SK-N-SH (cell line): ENCODE measurements at regions not wholly inside any gene's neighbourhood (a gene's known extent, or its start where the extent isn't known, plus 50 kb on each side); places are given as distances from the start of the nearest gene placed in this dataset.

ENCODE experiments used
- CTCF ChIA-PET: fragments of 300-600, 350-600 bp; formaldehyde crosslinking; extraction: SDS; loops from one replicate; lab custom pipeline; 2021; lab: Yijun Ruan, JAX
- POLR2A ChIA-PET: fragments of 350-600 bp; sonication (Branson Sonifier 250); formaldehyde crosslinking; extraction: SDS; loops from one replicate; lab custom pipeline; 2020; ENCODE audit warnings: antibody characterized with exemption, inconsistent platforms; lab: Yijun Ruan, JAX
- DNase-seq: peaks from one replicate; pipeline ENCODE4 v3.0.0; 2012
- H2AFZ ChIP-seq: fragments of 200-600 bp; sonication (generic); 2 replicates; pipeline ENCODE4 v1.8.1; 2016; ENCODE audit warnings: antibody characterized with exemption, mild to moderate bottlenecking, low read depth
- H3F3A ChIP-seq: fragments of 200-600 bp; sonication (generic); replicated peaks from 2 replicates; pipeline ENCODE3; 2016; ENCODE audit warnings: antibody characterized with exemption, mild to moderate bottlenecking; ENCODE audit not compliant: insufficient read depth
- H3K27ac ChIP-seq, 2 experiments: fragments of 200-500 bp in 1 of 2; fragments of 200-600 bp in 1 of 2; sonication (Bioruptor generic) in 1 of 2; sonication (generic), shearing (Covaris generic) in 1 of 2; 2 replicates each; pipeline versions ENCODE4 v1.5.1 to v1.6.1; 2014 to 2016; ENCODE audit warnings: low read depth in 2 of 2, inconsistent platforms in 1 of 2, low read length in 1 of 2, mild to moderate bottlenecking in 1 of 2, mixed read lengths in 1 of 2
- H3K27me3 ChIP-seq: fragments of 200-600 bp; sonication (generic), shearing (Covaris generic); 2 replicates; pipeline ENCODE4 v1.6.1; 2016; ENCODE audit warnings: mixed run types; ENCODE audit not compliant: insufficient read depth
- H3K36me3 ChIP-seq, 2 experiments: fragments of 200-500 bp in 1 of 2; fragments of 200-600 bp in 1 of 2; sonication (Bioruptor generic) in 1 of 2; sonication (generic) in 1 of 2; replicated peaks in 1 of 2; 2 replicates each; pipeline versions ENCODE3 to v1.5.1; 2014 to 2016; ENCODE audit warnings: low read length in 1 of 2, mild to moderate bottlenecking in 1 of 2; ENCODE audit not compliant: insufficient read depth in 2 of 2, control insufficient read depth in 1 of 2
- H3K4me1 ChIP-seq, 2 experiments: fragments of 200-500 bp in 1 of 2; fragments of 200-600 bp in 1 of 2; sonication (Bioruptor generic) in 1 of 2; sonication (generic), shearing (Covaris generic) in 1 of 2; 2 replicates each; pipeline versions ENCODE4 v1.5.1 to v1.6.1; 2014 to 2016; ENCODE audit warnings: low read depth in 1 of 2, low read length in 1 of 2, mixed run types in 1 of 2; ENCODE audit not compliant: insufficient read depth in 2 of 2, control insufficient read depth in 1 of 2
- H3K4me2 ChIP-seq: fragments of 200-600 bp; sonication (generic), shearing (Covaris generic); 2 replicates; pipeline ENCODE4 v1.6.1; 2017; ENCODE audit warnings: mixed run types
- H3K4me3 ChIP-seq, 2 experiments: fragments of 200-500 bp in 1 of 2; fragments of 200-600 bp in 1 of 2; sonication (Bioruptor generic) in 1 of 2; sonication (generic), shearing (Covaris generic) in 1 of 2; 2 replicates each; pipeline versions ENCODE4 v1.5.1 to v1.8.1; 2014 to 2016; ENCODE audit warnings: low read depth in 2 of 2, inconsistent platforms in 1 of 2, low read length in 1 of 2, mild to moderate bottlenecking in 1 of 2, mixed read lengths in 1 of 2, moderate library complexity in 1 of 2
- H3K79me2 ChIP-seq: fragments of 200-600 bp; sonication (generic); 2 replicates; pipeline ENCODE4 v1.8.1; 2017; ENCODE audit warnings: mild to moderate bottlenecking; ENCODE audit not compliant: insufficient read depth
- H3K9ac ChIP-seq: fragments of 200-600 bp; sonication (generic); 2 replicates; pipeline ENCODE4 v1.6.1; 2017; ENCODE audit warnings: mixed run types
- H3K9me2 ChIP-seq: fragments of 200-600 bp; sonication (generic); 2 replicates; pipeline ENCODE4 v1.6.1; 2017; ENCODE audit warnings: mixed run types
- H3K9me3 ChIP-seq: fragments of 200-600 bp; sonication (generic); 2 replicates; pipeline ENCODE4 v1.6.1; 2017; ENCODE audit warnings: mixed run types, mild to moderate bottlenecking, moderate library complexity
- H4K20me1 ChIP-seq: fragments of 200-600 bp; sonication (generic); 2 replicates; pipeline ENCODE4 v1.6.1; 2017; ENCODE audit warnings: mild to moderate bottlenecking, mixed run types; ENCODE audit not compliant: insufficient read depth
- ELF1 ChIP-seq: IDR thresholded peaks from 2 replicates; pipeline ENCODE4 v1.4.0; 2012
- EP300 ChIP-seq, 2 experiments: IDR thresholded peaks; 2 replicates each; pipeline versions ENCODE4 v1.4.0 to v1.6.1; 2012; ENCODE audit warnings: borderline replicate concordance in 1 of 2, low read depth in 1 of 2, low read length in 1 of 2
- EZH2phosphoT487 ChIP-seq: fragments of 200-600 bp; sonication (generic); IDR thresholded peaks from 2 replicates; pipeline ENCODE4 v1.6.1; 2017; ENCODE audit warnings: low read depth, mixed run types, mild to moderate bottlenecking, antibody characterized with exemption, moderate library complexity, borderline replicate concordance
- FOXJ3 ChIP-seq: sonication (generic); formaldehyde crosslinking; IDR thresholded peaks from 2 replicates; pipeline ENCODE4 v1.5.1; 2020; ENCODE audit warnings: mild to moderate bottlenecking, missing genetic modification reagents
- FOXM1 ChIP-seq: IDR thresholded peaks from 2 replicates; pipeline ENCODE4 v1.4.0; 2012; ENCODE audit warnings: low read depth, mild to moderate bottlenecking
- JUND ChIP-seq: IDR thresholded peaks from 2 replicates; pipeline ENCODE4 v1.4.0; 2012
- MEF2A ChIP-seq: IDR thresholded peaks from 2 replicates; pipeline ENCODE4 v1.4.0; 2012; ENCODE audit warnings: low read depth, borderline replicate concordance
- NFIC ChIP-seq: IDR thresholded peaks from 2 replicates; pipeline ENCODE4 v1.4.0; 2012; ENCODE audit warnings: borderline replicate concordance
- RCOR1 ChIP-seq: fragments of 150-350 bp; IDR thresholded peaks from 2 replicates; pipeline ENCODE4 v1.6.1; 2017; ENCODE audit warnings: antibody characterized with exemption, low read length
- REST ChIP-seq: IDR thresholded peaks from 2 replicates; pipeline ENCODE4 v1.6.1; 2012; ENCODE audit warnings: mild to moderate bottlenecking, low read depth, low read length, moderate library complexity
- RFX5 ChIP-seq: IDR thresholded peaks from 2 replicates; pipeline ENCODE4 v1.6.1; 2012; ENCODE audit warnings: mild to moderate bottlenecking, improper control_type of control experiment, low read length
- SIN3A ChIP-seq: IDR thresholded peaks from 2 replicates; pipeline ENCODE4 v1.6.1; 2012; ENCODE audit warnings: low read depth, mild to moderate bottlenecking, low read length, moderate library complexity, borderline replicate concordance
- TAF1 ChIP-seq: IDR thresholded peaks from 2 replicates; pipeline ENCODE4 v1.6.1; 2012; ENCODE audit warnings: low read depth, mild to moderate bottlenecking, low read length, moderate library complexity, borderline replicate concordance
- TCF12 ChIP-seq: IDR thresholded peaks from 2 replicates; pipeline ENCODE4 v1.4.0; 2012
- USF1 ChIP-seq: IDR thresholded peaks from 2 replicates; pipeline ENCODE4 v1.4.0; 2012; ENCODE audit warnings: low read depth, borderline replicate concordance
- USF2 ChIP-seq: fragments of 150-350 bp; IDR thresholded peaks from 2 replicates; pipeline ENCODE4 v1.6.1; 2017; ENCODE audit warnings: antibody characterized with exemption, low read length, low read depth, borderline replicate concordance
- WGBS: methylation state at CpG from one replicate; pipeline ENCODE4 v1.1.6; 2017; ENCODE audit warnings: low lambda C conversion rate; 5-methylcytosine and 5-hydroxymethylcytosine counted together

DNA sequence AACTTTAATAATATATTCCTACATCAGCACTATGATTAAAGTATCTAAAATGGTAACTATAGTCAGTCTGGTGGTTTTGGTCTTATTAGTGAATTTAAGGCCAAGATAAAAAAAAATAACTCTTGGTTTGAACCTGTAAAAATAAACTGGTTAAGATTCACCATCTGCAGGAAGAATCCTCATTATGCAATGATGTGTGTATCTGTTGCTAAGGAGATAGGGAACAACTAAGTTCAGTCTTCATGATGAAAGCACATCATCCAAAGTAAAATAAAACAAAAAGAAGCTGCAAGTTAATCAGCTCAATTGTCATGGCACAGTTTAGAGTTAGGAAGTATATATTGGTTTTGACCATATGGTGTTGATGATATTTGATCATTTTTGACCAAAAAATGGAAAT, 466.0 kb downstream of the NYAP2 start:
- CTCF ChIA-PET, result no interaction called here
- Histone ChIP-seq H3K4me3 (no peak overlapping the region), H3K27ac (no peak overlapping the region), H2AFZ (no peak overlapping the region), H3K4me2 (no peak overlapping the region), H3K79me2 (no peaks in the 10 kb centered on the region), H4K20me1 (no peaks in the 10 kb centered on the region), H3K9me2 (no peaks in the 10 kb centered on the region; the same call in 1 of the 2 replicates), H3K27me3 (no peaks in the 10 kb centered on the region), H3K4me1 (no peaks in the 10 kb centered on the region), H3F3A (no peaks in the 10 kb centered on the region), H3K36me3 (no peaks in the 10 kb centered on the region), H3K9me3 (no peaks in the 10 kb centered on the region), H3K9ac (no peak overlapping the region)
- no peak for DNase-seq
- TF ChIP-seq USF1 (no peak), RCOR1 (no peak), REST (no peak), TAF1 (no peak), RFX5 (no peak), USF2 (no peak), NFIC (no peak), ELF1 (no peak), EZH2phosphoT487 (no peak), TCF12 (no peak), MEF2A (no peak), SIN3A (no peak)
- POLR2A ChIA-PET, result no interaction called here

GRCh38 chr2:225864394-225864793, 464.9 kb downstream of the NYAP2 start:
- Histone ChIP-seq H4K20me1 (no peaks in the 10 kb centered on the region), H3K4me2 (no peak overlapping the region), H2AFZ (no peak overlapping the region), H3F3A (no peaks in the 10 kb centered on the region), H3K27me3 (no peaks in the 10 kb centered on the region), H3K9ac (no peak overlapping the region), H3K79me2 (no peaks in the 10 kb centered on the region), H3K4me1 (no peaks in the 10 kb centered on the region), H3K4me3 (no peak overlapping the region), H3K9me2 (no peaks in the 10 kb centered on the region; the same call in 1 of the 2 replicates), H3K9me3 (no peaks in the 10 kb centered on the region), H3K27ac (no peak overlapping the region), H3K36me3 (no peaks in the 10 kb centered on the region)
- no peak for DNase-seq
- CTCF ChIA-PET, result no interaction called here
- TF ChIP-seq EZH2phosphoT487 (no peak), EP300 (IDR thresholded peaks at IDR 0.05; ENCODE audit: borderline replicate concordance in 1 of 2, low read depth in 1 of 2, low read length in 1 of 2) (no peak), FOXJ3 (CRISPR knock-in tag) (no peak), JUND (no peak), NFIC (no peak), TAF1 (no peak), SIN3A (no peak), TCF12 (no peak), FOXM1 (no peak), ELF1 (no peak)
- WGBS, result 33% methylated on average over 1 of the region's 1 CpG
- POLR2A ChIA-PET, result no interaction called here
